ENCODE measurements at regions not wholly inside any gene's neighbourhood (a gene's known extent, or its start where the extent isn't known, plus 50 kb on each side); places are given as distances from the start of the nearest gene placed in this dataset.
"Not testable (repeated sequence)": the region's sequence is repeated elsewhere in the genome, so short reads cannot be mapped to it uniquely, and the experiment has no call there.

GRCh38 chr12:5318874-5319273 lies 113.0 kb upstream of the NTF3 start:
- no peaks in the 10 kb centered on the region for H3K36me3 ChIP-seq
- H3K27ac ChIP-seq: peak overlapping the region in 1 of 4 donors; percentile 29
- H3K4me1 ChIP-seq: peaks cover 0 to 4% (median 0%) of the 10 kb centered on the region in 4 donors
- H3K4me3 ChIP-seq: no peak overlapping the region
- no peak for TF ChIP-seq POLR2A (IDR thresholded peaks at IDR 0.05)
- TF ChIP-seq CTCF (IDR thresholded peaks at IDR 0.05): no peak
- H3K27me3 ChIP-seq: no peaks in the 10 kb centered on the region
- DNase-seq: peak in 1 of 3 donors; percentile 74
- H3K9me3 ChIP-seq: peaks cover 0 to 5% (median 0%) of the 10 kb centered on the region in 4 donors

- Histone ChIP-seq H3K27ac (no peak overlapping the region), H3K36me3 (no peaks in the 10 kb centered on the region), H3K4me3 (no peak overlapping the region), H3K4me1 (no peaks in the 10 kb centered on the region), H3K27me3 (no peaks in the 10 kb centered on the region), H3K9me3 (no peaks in the 10 kb centered on the region)
- no peak for DNase-seq
- TF ChIP-seq CTCF (IDR thresholded peaks at IDR 0.05) (no peak), POLR2A (IDR thresholded peaks at IDR 0.05) (no peak)
These were observed 103.0 kb upstream of the NTF3 start for GRCh38 chr12:5328669-5329517.

- Histone ChIP-seq H3K4me1 (no peaks in the 10 kb centered on the region), H3K27ac (no peak overlapping the region), H3K4me3 (no peak overlapping the region), H3K27me3 (no peaks in the 10 kb centered on the region), H3K9me3 (no peaks in the 10 kb centered on the region), H3K36me3 (no peaks in the 10 kb centered on the region)
- no peak for TF ChIP-seq POLR2A (IDR thresholded peaks at IDR 0.05)
- no peak for TF ChIP-seq CTCF (IDR thresholded peaks at IDR 0.05)
- DNase-seq: no peak
These were observed 99.4 kb upstream of the NTF3 start for GRCh38 chr12:5332551-5332950.

- no peaks in the 10 kb centered on the region for H3K9me3 ChIP-seq
- no peaks in the 10 kb centered on the region for H3K36me3 ChIP-seq
- H3K4me1 ChIP-seq: no peaks in the 10 kb centered on the region
- no peaks in the 10 kb centered on the region for H3K27me3 ChIP-seq
- DNase-seq: no peak
- no peak overlapping the region for H3K4me3 ChIP-seq
- TF ChIP-seq CTCF (IDR thresholded peaks at IDR 0.05) (no peak), POLR2A (IDR thresholded peaks at IDR 0.05) (no peak)
- H3K27ac ChIP-seq: no peak overlapping the region
These were observed 98.8 kb upstream of the NTF3 start for GRCh38 chr12:5333096-5333495.

GRCh38 chr12:5335069-5335468 lies 96.8 kb upstream of the NTF3 start:
- Histone ChIP-seq H3K9me3 (no peaks in the 10 kb centered on the region), H3K27me3 (no peaks in the 10 kb centered on the region), H3K27ac (no peak overlapping the region), H3K36me3 (no peaks in the 10 kb centered on the region), H3K4me3 (no peak overlapping the region), H3K4me1 (no peaks in the 10 kb centered on the region)
- no peak for TF ChIP-seq POLR2A (IDR thresholded peaks at IDR 0.05)
- TF ChIP-seq CTCF (IDR thresholded peaks at IDR 0.05): no peak
- no peak for DNase-seq

GRCh38 chr12:5341086-5341485 lies 90.8 kb upstream of the NTF3 start:
- not testable (repeated sequence) for H3K4me1 ChIP-seq, DNase-seq, H3K27ac ChIP-seq, H3K36me3 ChIP-seq, H3K4me3 ChIP-seq, H3K27me3 ChIP-seq, H3K9me3 ChIP-seq

All from Peyer's patch (tissue), 4 donors.